Mesothelial cell of epicardium (in vitro differentiated cells): ENCODE measurements at regions not wholly inside any gene's neighbourhood (a gene's known extent, or its start where the extent isn't known, plus 50 kb on each side); places are given as distances from the start of the nearest gene placed in this dataset.
A peak's percentile ranks its signal among the peaks of the same experiment; 100 is the strongest.
"Not testable (repeated sequence)": the region's sequence is repeated elsewhere in the genome, so short reads cannot be mapped to it uniquely, and the experiment has no call there.

Experiments used
- DNase-seq, 2 experiments: peaks; one replicate each; pipeline ENCODE4 v3.0.0; 2021; ENCODE audit warnings: low spot score in 2 of 2; ENCODE audit not compliant: unreplicated experiment in 2 of 2
- H3K27ac Mint-ChIP-seq: 2 replicates; pipeline ENCODE4 v1.8.0; 2021; ENCODE audit warnings: mixed read lengths
- H3K27me3 Mint-ChIP-seq: 2 replicates; pipeline ENCODE4 v1.8.0; 2021; ENCODE audit warnings: low read depth, mixed read lengths
- H3K36me3 Mint-ChIP-seq: 2 replicates; pipeline ENCODE4 v1.8.0; 2021; ENCODE audit warnings: mixed read lengths
- H3K4me1 Mint-ChIP-seq: 2 replicates; pipeline ENCODE4 v1.8.0; 2021; ENCODE audit warnings: mixed read lengths
- H3K4me3 Mint-ChIP-seq: 2 replicates; pipeline ENCODE4 v1.8.0; 2021; ENCODE audit warnings: mild to moderate bottlenecking, moderate library complexity, mixed read lengths
- H3K9me3 Mint-ChIP-seq: 2 replicates; pipeline ENCODE4 v1.8.0; 2021; ENCODE audit warnings: mixed read lengths
- TF ChIP-seq, protein P1 (sequence below): fragments of 200-600 bp; sonication (generic); IDR thresholded peaks from one replicate; pipeline ENCODE4 v1.5.0; 2021; ENCODE audit warnings: antibody characterized with exemption; ENCODE audit not compliant: unreplicated experiment

DNA sequence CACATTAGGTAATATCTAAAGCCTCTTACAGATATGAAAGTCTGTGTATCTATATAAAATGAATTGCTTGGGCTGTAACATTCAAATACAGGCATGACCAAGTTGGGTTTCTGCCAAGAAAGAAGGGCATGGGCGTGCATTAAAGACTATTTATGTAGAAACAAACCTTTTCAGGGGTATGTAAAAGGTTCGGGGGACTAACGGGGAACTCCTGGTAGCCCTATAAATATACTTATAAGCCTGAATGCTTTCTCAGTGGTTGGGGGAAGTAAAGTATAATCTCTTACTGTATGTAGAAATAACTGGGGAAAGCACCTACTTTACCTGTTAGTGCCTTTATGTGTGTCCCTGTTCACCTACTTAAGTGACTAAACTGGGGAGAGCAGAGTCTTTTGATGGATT is 154.5 kb upstream of the TBL1XR1 start:
- no peaks in the 10 kb centered on the region for H3K9me3 Mint-ChIP-seq
- no peaks in the 10 kb centered on the region for H3K27me3 Mint-ChIP-seq
- H3K4me1 Mint-ChIP-seq = peaks cover 31% of the 10 kb centered on the region
- no peaks in the 10 kb centered on the region for H3K36me3 Mint-ChIP-seq
- TF ChIP-seq, protein P1, sequence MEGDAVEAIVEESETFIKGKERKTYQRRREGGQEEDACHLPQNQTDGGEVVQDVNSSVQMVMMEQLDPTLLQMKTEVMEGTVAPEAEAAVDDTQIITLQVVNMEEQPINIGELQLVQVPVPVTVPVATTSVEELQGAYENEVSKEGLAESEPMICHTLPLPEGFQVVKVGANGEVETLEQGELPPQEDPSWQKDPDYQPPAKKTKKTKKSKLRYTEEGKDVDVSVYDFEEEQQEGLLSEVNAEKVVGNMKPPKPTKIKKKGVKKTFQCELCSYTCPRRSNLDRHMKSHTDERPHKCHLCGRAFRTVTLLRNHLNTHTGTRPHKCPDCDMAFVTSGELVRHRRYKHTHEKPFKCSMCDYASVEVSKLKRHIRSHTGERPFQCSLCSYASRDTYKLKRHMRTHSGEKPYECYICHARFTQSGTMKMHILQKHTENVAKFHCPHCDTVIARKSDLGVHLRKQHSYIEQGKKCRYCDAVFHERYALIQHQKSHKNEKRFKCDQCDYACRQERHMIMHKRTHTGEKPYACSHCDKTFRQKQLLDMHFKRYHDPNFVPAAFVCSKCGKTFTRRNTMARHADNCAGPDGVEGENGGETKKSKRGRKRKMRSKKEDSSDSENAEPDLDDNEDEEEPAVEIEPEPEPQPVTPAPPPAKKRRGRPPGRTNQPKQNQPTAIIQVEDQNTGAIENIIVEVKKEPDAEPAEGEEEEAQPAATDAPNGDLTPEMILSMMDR = no peak
- DNase-seq = no peak
- no peak overlapping the region for H3K4me3 Mint-ChIP-seq
- H3K27ac Mint-ChIP-seq = peak overlapping the region; percentile 60

DNA sequence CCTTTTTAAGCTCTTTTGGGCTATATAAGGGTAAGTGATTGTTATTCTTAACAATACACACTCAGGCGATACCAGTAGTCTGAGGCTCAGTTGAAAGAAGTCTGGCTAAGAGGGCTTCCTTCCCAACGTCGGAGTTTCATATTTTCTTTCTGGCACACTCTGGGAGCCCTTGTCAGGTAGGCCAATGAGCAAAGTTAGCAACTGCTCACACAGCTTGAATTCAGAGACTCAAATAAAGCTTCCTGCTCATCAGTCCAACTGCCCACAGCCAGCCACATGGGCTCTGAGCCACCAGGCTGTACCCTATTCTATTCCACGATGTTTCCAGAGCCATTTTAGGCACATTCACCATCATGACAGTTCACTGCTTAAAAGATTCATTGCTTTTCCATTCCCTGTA is 155.1 kb upstream of the TBL1XR1 start:
- no peaks in the 10 kb centered on the region for H3K36me3 Mint-ChIP-seq
- no peak overlapping the region for H3K4me3 Mint-ChIP-seq
- H3K4me1 Mint-ChIP-seq = peaks cover 37% of the 10 kb centered on the region
- DNase-seq = no peak
- no peaks in the 10 kb centered on the region for H3K27me3 Mint-ChIP-seq
- H3K27ac Mint-ChIP-seq = no peak overlapping the region
- no peaks in the 10 kb centered on the region for H3K9me3 Mint-ChIP-seq
- TF ChIP-seq, protein P1 = no peak

DNA sequence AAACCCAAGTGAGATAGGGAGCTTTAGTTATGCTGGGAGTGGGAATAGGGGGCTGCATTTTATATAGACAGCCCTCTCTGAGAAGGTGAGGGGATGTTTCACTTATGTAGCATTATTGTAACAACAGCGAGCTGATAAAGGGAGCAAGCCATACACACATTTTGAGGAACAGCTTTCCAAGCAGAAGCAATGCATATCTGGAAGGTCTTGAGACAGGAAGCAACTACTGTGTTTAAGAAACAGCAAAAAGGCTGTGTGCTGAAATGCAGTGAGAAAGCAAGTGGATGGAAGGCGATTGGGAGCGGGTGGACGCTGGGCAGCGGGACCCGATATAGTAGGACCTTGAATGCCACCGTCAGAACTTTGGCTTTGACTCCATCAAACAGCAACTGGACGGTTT is 155.9 kb upstream of the TBL1XR1 start:
- H3K36me3 Mint-ChIP-seq = no peaks in the 10 kb centered on the region
- TF ChIP-seq, protein P1 = no peak
- no peaks in the 10 kb centered on the region for H3K27me3 Mint-ChIP-seq
- H3K27ac Mint-ChIP-seq = no peak overlapping the region
- H3K9me3 Mint-ChIP-seq = no peaks in the 10 kb centered on the region
- no peak overlapping the region for H3K4me3 Mint-ChIP-seq
- DNase-seq = no peak
- peaks cover 44% of the 10 kb centered on the region for H3K4me1 Mint-ChIP-seq

DNA sequence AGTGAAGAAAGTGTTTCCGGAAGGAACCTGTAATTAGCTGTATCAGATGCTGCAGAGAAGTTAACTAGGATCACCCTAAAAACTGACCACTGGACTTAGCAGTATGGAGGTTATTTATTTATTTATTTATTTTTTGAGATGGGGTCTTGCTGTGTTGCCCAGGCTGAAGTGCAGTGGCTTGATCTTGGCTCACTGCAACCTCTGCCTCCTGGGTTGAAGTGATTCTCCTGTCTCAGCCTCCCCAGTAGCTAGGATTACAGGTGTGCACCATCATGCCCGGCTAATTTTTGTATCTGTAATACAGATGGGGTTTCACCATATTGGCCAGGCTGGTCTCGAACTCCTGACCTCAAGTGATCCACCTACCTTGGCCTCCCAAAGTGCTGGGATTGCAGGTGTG is 156.6 kb upstream of the TBL1XR1 start:
- peaks cover 52% of the 10 kb centered on the region for H3K4me1 Mint-ChIP-seq
- H3K27me3 Mint-ChIP-seq, DNase-seq: not testable (repeated sequence)

DNA sequence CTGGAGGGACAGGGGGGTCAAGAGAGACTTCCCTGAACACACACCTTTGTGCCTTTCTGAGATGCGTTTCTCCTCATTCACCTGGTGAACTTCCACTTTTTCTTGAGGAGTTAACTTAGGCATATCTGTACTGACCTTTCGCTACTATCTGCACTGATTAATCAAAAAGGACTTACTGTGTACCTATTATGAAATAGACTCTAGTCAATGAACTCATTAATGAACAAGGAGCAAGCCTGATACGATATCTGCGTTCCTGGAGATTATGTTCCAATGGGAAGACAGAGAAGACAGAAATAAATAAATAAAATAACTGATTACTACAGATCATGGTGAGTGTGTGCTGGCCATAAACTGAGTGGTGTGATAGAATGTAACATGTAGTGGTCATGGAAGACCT is 157.2 kb upstream of the TBL1XR1 start:
- Mint-ChIP-seq H3K4me1 (peaks cover 53% of the 10 kb centered on the region), H3K9me3 (no peaks in the 10 kb centered on the region), H3K27me3 (no peaks in the 10 kb centered on the region), H3K36me3 (no peaks in the 10 kb centered on the region), H3K27ac (no peak overlapping the region), H3K4me3 (no peak overlapping the region)
- no peak for DNase-seq
- TF ChIP-seq, protein P1 = no peak

More for the DNA sequence above, 156.6 kb upstream of the TBL1XR1 start:
- not testable (repeated sequence) for H3K36me3 Mint-ChIP-seq, H3K4me3 Mint-ChIP-seq, H3K27ac Mint-ChIP-seq, H3K9me3 Mint-ChIP-seq

DNA sequence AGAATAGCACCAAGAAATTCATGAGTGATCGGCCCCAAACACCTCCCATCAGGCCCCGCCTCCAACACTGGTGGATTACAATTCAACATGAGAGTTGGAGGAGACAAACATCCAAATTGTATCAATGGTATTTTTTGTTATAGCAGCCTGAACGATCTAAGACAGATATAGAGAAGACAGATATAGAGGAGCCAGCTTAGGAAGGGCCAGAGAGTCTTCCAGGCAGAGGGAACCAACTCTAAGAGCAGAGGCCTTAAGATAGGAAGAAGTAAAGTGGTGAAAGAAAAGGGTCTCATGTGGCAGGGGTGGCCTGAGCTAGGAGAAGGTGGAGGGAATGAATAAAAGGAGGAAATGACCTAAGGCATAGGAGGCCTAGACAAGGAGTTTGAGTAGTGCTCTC is 158.8 kb upstream of the TBL1XR1 start:
- H3K4me1 Mint-ChIP-seq = peaks cover 58% of the 10 kb centered on the region
- peak overlapping the region; percentile 32 for H3K27ac Mint-ChIP-seq

More for the DNA sequence above, 158.8 kb upstream of the TBL1XR1 start:
- TF ChIP-seq, protein P1 = no peak
- no peak for DNase-seq
- Mint-ChIP-seq H3K36me3 (no peaks in the 10 kb centered on the region), H3K27me3 (no peaks in the 10 kb centered on the region), H3K4me3 (no peak overlapping the region), H3K9me3 (no peaks in the 10 kb centered on the region)
